Ovary (tissue), 7 donors: ENCODE measurements at regions not wholly inside any gene's neighbourhood (a gene's known extent, or its start where the extent isn't known, plus 50 kb on each side); places are given as distances from the start of the nearest gene placed in this dataset.

Experiments used
- DNase-seq, 5 donors: peaks; one replicate each; pipeline ENCODE4 v3.0.0-alpha.2; 2019 to 2020
- H3K27ac ChIP-seq, 2 donors: fragments of 200-600 bp; one replicate each; pipeline versions ENCODE4 v1.5.1 to v1.8.0; 2019 to 2022
- H3K27me3 ChIP-seq: fragments of 200-600 bp; one replicate; pipeline ENCODE4 v1.8.0; 2022
- H3K36me3 ChIP-seq: fragments of 200-600 bp; sonication (generic); one replicate; pipeline ENCODE4 v1.5.1; 2019
- H3K4me1 ChIP-seq: one replicate; pipeline ENCODE4 v1.8.1; 2013; ENCODE audit warnings: mild to moderate bottlenecking, moderate library complexity; ENCODE audit not compliant: insufficient read depth
- H3K4me3 ChIP-seq: fragments of 200-600 bp; sonication (generic); one replicate; pipeline ENCODE4 v1.5.1; 2017
- H3K9me3 ChIP-seq, 2 donors: fragments of 200-600 bp in 1 of 2; sonication (generic) in 1 of 2; one replicate each; pipeline versions ENCODE4 v1.5.1 to v1.8.1; 2013 to 2019; ENCODE audit warnings: mild to moderate bottlenecking in 1 of 2, moderate library complexity in 1 of 2
- EP300 ChIP-seq: sonication (generic); formaldehyde crosslinking; IDR thresholded peaks from one replicate; pipeline ENCODE4 v1.6.1; 2017; ENCODE audit warnings: antibody characterized with exemption
- POLR2A ChIP-seq: fragments of 450-650 bp; IDR thresholded peaks from one replicate; pipeline ENCODE4 v1.6.1; 2017; ENCODE audit warnings: antibody characterized with exemption, mild to moderate bottlenecking, moderate library complexity
- WGBS, 3 donors: extraction: QIAGEN DNeasy Blood & Tissue Kit in 1 of 3; methylation state at CpG; one replicate each; pipeline versions ENCODE4 v1.1.5 to v1.1.7; 2013 to 2017; 5-methylcytosine and 5-hydroxymethylcytosine counted together
- intact Hi-C, 4 donors: fragments of 100-400 bp; cut with DNase I; formaldehyde crosslinking; loops; one replicate each; pipeline versions ENCODE4 v1.11.0 to v1.15.1; 2022 to 2023
- TF ChIP-seq, protein P1 (sequence below), 3 donors: fragments of 450-650 bp in 2 of 3; fragments of 200-600 bp in 1 of 3; IDR thresholded peaks; one replicate each; pipeline versions ENCODE4 v1.5.1 to v1.8.0; 2016 to 2022; ENCODE audit warnings: antibody characterized with exemption in 3 of 3, mild to moderate bottlenecking in 1 of 3
- donor health status: DM: no; HTN: no; CAD: no; lungs with moderate emphysema.
- donor health status: DM: no; HTN: no; CAD: no.
- donor health status: Bipolar disorder and iron deficiency.
- donor health status: DM: no; HTN: no; CAD: no.
- donor health status: DM: yes; HTN: yes; CAD: no.

DNA sequence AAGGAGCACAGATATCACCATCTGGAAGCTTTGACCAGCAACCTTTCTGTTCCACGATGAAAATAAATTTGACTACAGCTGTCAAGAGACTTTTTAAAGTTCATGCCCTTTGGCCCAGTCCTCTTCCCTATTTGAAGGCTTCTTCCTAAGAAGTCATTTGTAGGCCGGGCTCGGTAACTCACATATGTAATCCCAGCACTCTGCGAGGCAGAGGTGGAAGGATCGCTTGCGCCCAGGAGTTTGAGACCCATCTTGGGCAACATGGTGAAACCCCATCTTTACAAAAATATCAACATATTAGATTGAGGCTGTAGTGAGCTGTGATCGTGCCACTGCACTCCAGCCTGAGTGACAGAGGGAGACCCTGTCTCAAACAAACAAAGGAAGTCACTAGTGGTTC lies 58.3 kb upstream of the IFFO2 start:
- no peaks in the 10 kb centered on the region for H3K9me3 ChIP-seq
- H3K27me3 ChIP-seq = no peaks in the 10 kb centered on the region
- H3K27ac ChIP-seq = no peak overlapping the region
- H3K4me1 ChIP-seq = peaks cover 2% of the 10 kb centered on the region
- intact Hi-C loops = loop anchor here in 1 of 4 donors (5.0 kb wide), 1 partner anchor 723 kb away; no protein-coding TSS in a partner anchor
- TF ChIP-seq, protein P1, sequence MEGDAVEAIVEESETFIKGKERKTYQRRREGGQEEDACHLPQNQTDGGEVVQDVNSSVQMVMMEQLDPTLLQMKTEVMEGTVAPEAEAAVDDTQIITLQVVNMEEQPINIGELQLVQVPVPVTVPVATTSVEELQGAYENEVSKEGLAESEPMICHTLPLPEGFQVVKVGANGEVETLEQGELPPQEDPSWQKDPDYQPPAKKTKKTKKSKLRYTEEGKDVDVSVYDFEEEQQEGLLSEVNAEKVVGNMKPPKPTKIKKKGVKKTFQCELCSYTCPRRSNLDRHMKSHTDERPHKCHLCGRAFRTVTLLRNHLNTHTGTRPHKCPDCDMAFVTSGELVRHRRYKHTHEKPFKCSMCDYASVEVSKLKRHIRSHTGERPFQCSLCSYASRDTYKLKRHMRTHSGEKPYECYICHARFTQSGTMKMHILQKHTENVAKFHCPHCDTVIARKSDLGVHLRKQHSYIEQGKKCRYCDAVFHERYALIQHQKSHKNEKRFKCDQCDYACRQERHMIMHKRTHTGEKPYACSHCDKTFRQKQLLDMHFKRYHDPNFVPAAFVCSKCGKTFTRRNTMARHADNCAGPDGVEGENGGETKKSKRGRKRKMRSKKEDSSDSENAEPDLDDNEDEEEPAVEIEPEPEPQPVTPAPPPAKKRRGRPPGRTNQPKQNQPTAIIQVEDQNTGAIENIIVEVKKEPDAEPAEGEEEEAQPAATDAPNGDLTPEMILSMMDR (IDR thresholded peaks at IDR 0.05) = no peak
- TF ChIP-seq EP300 (no peak), POLR2A (no peak)
- H3K4me3 ChIP-seq = no peak overlapping the region
- no peaks in the 10 kb centered on the region for H3K36me3 ChIP-seq
- DNase-seq = no peak
- 83 to 88% (median 84%) methylated on average over 7 of the region's 7 CpGs for WGBS, 3 donors

DNA sequence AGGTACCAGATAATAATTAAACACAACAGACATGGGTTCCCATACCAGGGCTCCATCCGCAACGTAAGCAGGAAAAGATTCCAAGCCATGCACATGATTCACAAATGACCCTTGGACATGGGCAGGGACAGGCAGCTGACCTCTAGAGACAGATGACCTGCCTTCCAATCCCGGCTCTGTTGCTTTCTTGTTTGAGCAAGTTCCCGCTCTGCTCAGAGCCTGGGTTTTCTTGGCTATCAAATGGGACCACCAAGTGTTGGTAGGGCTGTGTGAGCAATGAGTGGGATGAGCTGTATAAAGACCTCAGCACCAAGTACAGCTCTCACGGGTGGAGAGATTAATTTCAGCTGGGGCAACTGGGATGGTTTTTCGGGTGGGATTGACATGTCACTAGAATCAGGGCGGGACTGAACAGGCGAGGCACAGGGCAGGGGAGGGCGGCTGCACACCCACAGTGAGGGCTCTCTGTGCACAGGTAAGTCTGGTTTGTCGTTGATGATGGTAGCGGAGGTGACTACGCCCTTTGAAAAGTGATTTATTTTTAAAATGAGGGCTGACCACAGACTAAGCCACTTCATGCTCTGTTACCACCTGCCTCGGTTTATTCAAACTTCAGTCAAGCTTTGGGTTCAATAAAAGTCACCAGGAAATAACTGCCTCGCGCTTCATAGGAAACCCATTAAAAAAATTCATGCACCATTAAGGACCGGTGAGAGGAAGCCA lies 57.5 kb upstream of the IFFO2 start:
- TF ChIP-seq, protein P1 (IDR thresholded peaks at IDR 0.05) = no peak
- TF ChIP-seq EP300 (no peak), POLR2A (no peak)
- Histone ChIP-seq H3K36me3 (no peaks in the 10 kb centered on the region), H3K9me3 (no peaks in the 10 kb centered on the region), H3K4me3 (no peak overlapping the region), H3K27me3 (no peaks in the 10 kb centered on the region), H3K27ac (no peak overlapping the region), H3K4me1 (peaks cover 2% of the 10 kb centered on the region)
- 89 to 92% (median 89%) methylated on average over 16 of the region's 16 CpGs for WGBS, 3 donors
- no peak for DNase-seq
- intact Hi-C loops = loop anchor here in 1 of 4 donors (5.0 kb wide), 1 partner anchor 723 kb away; no protein-coding TSS in a partner anchor

DNA sequence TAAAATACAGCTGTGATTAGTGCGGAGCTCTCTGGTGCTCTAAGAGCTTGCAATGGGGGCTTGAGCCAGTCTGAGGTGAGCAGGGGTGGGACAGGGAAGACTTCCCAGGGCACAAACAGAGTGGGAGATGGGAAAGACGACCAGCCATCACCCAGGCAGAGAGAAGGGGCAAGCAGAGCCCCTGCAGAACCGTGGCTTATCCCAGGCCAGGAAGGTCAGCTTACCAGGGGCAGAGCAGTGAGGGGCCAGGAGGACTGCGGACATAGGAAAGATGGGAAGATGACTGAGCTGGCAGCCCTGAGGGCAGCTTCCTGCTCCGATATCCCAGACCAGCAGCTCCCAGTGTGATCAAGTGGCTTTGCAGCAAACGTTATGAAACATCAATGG lies 55.4 kb upstream of the IFFO2 start:
- H3K4me3 ChIP-seq = no peak overlapping the region
- no peaks in the 10 kb centered on the region for H3K9me3 ChIP-seq
- no peak overlapping the region for H3K27ac ChIP-seq
- WGBS, 3 donors = 75 to 85% (median 82%) methylated on average over 6 of the region's 6 CpGs
- TF ChIP-seq EP300 = no peak
- TF ChIP-seq POLR2A = no peak
- TF ChIP-seq, protein P1 (IDR thresholded peaks at IDR 0.05) = no peak
- peaks cover 2% of the 10 kb centered on the region for H3K4me1 ChIP-seq
- DNase-seq = no peak
- intact Hi-C loops = loop anchor here in 1 of 4 donors (5.0 kb wide), 1 partner anchor 725 kb away; no protein-coding TSS in a partner anchor
- no peaks in the 10 kb centered on the region for H3K36me3 ChIP-seq
- no peaks in the 10 kb centered on the region for H3K27me3 ChIP-seq

DNA sequence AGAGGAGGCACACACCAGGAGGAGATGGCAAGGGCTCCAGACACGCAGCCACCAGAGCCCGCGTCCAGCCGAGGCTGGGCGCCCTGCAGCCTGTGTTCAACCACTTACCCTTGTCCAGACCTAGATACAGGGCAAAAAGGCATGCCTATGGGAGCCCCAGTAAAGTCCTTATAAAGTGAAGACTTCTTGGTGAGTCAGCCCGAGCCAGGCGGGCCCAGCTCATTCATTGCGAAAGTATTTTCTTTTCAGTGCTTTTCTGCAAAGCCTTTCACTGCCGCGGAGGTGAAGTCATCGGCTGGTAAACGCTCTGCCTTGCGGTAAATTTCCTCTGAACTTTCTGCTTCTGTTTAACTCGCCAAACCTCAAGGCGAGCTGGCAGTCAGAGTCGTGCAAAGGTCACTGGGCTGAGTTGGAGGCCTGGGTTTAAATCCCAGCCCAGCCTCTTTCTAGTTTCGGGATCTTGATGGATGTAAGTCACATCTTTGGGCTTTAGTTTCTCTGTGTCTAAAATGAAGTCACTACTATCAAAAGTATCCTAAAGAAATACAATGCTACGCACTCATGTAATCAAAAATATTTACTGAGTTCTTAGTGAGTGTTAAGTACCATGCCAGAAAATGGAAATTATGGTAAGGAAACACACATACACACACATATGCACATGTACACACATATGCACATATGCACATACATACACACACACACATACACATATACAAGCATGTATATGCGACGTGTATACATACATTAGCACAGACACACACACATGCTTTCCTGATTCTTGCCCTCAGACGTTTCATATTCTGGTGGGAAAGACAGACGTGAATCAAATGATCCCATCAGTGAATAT lies 54.7 kb upstream of the IFFO2 start:
- intact Hi-C loops = loop anchor here in 1 of 4 donors (5.0 kb wide), 1 partner anchor 726 kb away; no protein-coding TSS in a partner anchor

More for the DNA sequence above, 54.7 kb upstream of the IFFO2 start:
- Histone ChIP-seq H3K4me3 (no peak overlapping the region), H3K27me3 (no peaks in the 10 kb centered on the region), H3K9me3 (no peaks in the 10 kb centered on the region), H3K4me1 (peaks cover 2% of the 10 kb centered on the region), H3K36me3 (no peaks in the 10 kb centered on the region), H3K27ac (peak overlapping the region in 1 of 2 donors; percentile 5)
- TF ChIP-seq POLR2A (no peak), EP300 (no peak)
- TF ChIP-seq, protein P1 (IDR thresholded peaks at IDR 0.05) = no peak
- WGBS, 3 donors = 35 to 40% (median 39%) methylated on average over 22 of the region's 22 CpGs
- DNase-seq = peak; percentile 22 to 66 (median 46)
